Cardiac fibroblast (primary cell): ENCODE measurements at regions not wholly inside any gene's neighbourhood (a gene's known extent, or its start where the extent isn't known, plus 50 kb on each side); places are given as distances from the start of the nearest gene placed in this dataset.

Experiments used
- DNase-seq, 2 donors: peaks; one replicate each; pipeline versions ENCODE4 v3.0.0 to v3.0.0-alpha.2; 2010; ENCODE audit warnings: low read depth in 2 of 2
- H3K4me3 ChIP-seq, 2 donors: replicated peaks in 1 of 2; 1 replicate in 1 of 2; 2 replicates in 1 of 2; pipeline ENCODE4 v1.5.1; 2011; ENCODE audit warnings: low read depth in 2 of 2, low read length in 2 of 2, mild to moderate bottlenecking in 2 of 2, moderate library complexity in 1 of 2
- CTCF ChIP-seq: IDR thresholded peaks from one replicate; pipeline ENCODE4 v1.5.1; 2011; ENCODE audit warnings: low read depth, mild to moderate bottlenecking, low read length, inconsistent platforms

GRCh38 chr3:144912968-144913367, 941.3 kb downstream of the DIPK2A start:
- no peak for DNase-seq
- no peak overlapping the region for H3K4me3 ChIP-seq
- no peak for TF ChIP-seq CTCF

GRCh38 chr3:144915202-144915601, 943.6 kb downstream of the DIPK2A start:
- DNase-seq: no peak
- no peak for TF ChIP-seq CTCF
- H3K4me3 ChIP-seq: no peak overlapping the region

GRCh38 chr3:144921710-144922109, 950.1 kb downstream of the DIPK2A start:
- DNase-seq: no peak
- no peak for TF ChIP-seq CTCF
- no peak overlapping the region for H3K4me3 ChIP-seq

- no peak for TF ChIP-seq CTCF
These were observed 951.6 kb downstream of the DIPK2A start for GRCh38 chr3:144923046-144923775.

GRCh38 chr3:144930431-144930830, 958.8 kb downstream of the DIPK2A start:
- DNase-seq: no peak
- TF ChIP-seq CTCF: no peak
- H3K4me3 ChIP-seq: no peak overlapping the region

More at GRCh38 chr3:144923046-144923775, 951.6 kb downstream of the DIPK2A start:
- no peak for DNase-seq
- H3K4me3 ChIP-seq: no peak overlapping the region

- TF ChIP-seq CTCF: no peak
- no peak for DNase-seq
- no peak overlapping the region for H3K4me3 ChIP-seq
These were observed 960.0 kb downstream of the DIPK2A start for GRCh38 chr3:144931590-144931989.
